ENCODE measurements at regions not wholly inside any gene's neighbourhood (a gene's known extent, or its start where the extent isn't known, plus 50 kb on each side); places are given as distances from the start of the nearest gene placed in this dataset.

GRCh38 chr6:134451529-134451928 lies 133.6 kb upstream of the SGK1 start (continued):
- no peak for TF ChIP-seq GABPA (IDR thresholded peaks at IDR 0.05; ENCODE audit: borderline replicate concordance, insufficient read depth, low read length)
